SK-MEL-5 (cell line): ENCODE measurements at regions not wholly inside any gene's neighbourhood (a gene's known extent, or its start where the extent isn't known, plus 50 kb on each side); places are given as distances from the start of the nearest gene placed in this dataset.
A peak's percentile ranks its signal among the peaks of the same experiment; 100 is the strongest.
"Not testable (repeated sequence)": the region's sequence is repeated elsewhere in the genome, so short reads cannot be mapped to it uniquely, and the experiment has no call there.

Experiments
- DNase-seq: peaks from one replicate; pipeline ENCODE4 v3.0.0-alpha.2; 2016; ENCODE audit warnings: low read depth, low spot score
- in situ Hi-C: cut with HindIII; loops from 2 replicates; pipeline ENCODE4 v1.10.0; 2016; ENCODE audit warnings: low sequenced_read_pairs, high pct_unique_total_duplicates, low pct_unique_long_range_greater_than_20kb

- DNase-seq, in situ Hi-C loops: not testable (repeated sequence)
Measured at GRCh38 chr21:9769718-9770690, 751.4 kb upstream of the TPTE start.

- in situ Hi-C loops, DNase-seq: not testable (repeated sequence)
Measured at GRCh38 chr21:9771466-9772347, 749.7 kb upstream of the TPTE start.

GRCh38 chr21:9772348-9772672 lies 749.1 kb upstream of the TPTE start:
- no peak for DNase-seq
- in situ Hi-C loops: no loop called here

DNA sequence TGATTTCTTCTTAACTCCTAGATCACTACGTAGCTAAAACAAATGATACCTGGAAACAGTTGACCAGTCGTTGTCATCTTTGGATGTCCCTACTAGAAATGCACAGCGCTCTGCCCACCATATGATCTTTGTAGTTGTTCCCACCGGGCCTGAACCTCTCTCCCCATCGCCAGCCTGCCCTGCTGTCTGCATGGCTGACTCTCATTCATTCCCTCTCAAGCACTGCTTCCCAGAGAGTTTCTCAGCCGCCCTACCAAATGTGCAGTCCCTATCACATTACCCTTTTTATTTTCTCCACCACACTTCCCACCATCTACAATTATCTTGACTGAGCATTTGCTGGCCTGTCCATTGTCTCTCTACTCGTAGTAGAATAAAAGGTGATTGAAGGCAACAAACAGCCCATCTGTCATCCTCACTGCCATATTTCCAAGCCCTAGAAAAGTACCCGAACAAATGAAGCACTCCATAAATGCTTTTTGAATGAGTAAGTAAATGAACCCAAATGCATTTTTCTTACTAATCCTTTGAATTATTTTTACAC lies 748.4 kb upstream of the TPTE start:
- DNase-seq, in situ Hi-C loops: not testable (repeated sequence)

DNA sequence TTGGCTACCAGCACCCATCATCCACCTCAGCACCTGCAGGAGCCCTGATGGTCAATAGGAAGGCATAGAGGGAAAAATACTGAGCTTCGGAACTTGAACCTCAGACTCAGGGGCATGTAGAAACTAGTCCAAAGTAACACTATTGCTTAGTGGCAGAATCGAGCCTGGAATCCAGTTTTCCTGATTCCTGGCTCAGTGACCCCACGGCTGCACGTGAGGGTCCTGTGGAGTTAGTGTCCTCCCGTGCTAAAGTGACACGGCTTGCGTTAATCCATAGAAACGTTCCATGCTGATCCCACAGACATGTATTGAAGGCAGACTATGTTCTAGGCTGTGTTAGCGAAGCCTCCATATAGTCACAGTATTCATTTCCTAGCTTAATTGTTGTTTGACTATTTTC lies 747.0 kb upstream of the TPTE start:
- DNase-seq: no peak
- in situ Hi-C loops: no loop called here

- DNase-seq, in situ Hi-C loops: not testable (repeated sequence)
Measured at GRCh38 chr21:9774901-9775593, 746.3 kb upstream of the TPTE start.

DNA sequence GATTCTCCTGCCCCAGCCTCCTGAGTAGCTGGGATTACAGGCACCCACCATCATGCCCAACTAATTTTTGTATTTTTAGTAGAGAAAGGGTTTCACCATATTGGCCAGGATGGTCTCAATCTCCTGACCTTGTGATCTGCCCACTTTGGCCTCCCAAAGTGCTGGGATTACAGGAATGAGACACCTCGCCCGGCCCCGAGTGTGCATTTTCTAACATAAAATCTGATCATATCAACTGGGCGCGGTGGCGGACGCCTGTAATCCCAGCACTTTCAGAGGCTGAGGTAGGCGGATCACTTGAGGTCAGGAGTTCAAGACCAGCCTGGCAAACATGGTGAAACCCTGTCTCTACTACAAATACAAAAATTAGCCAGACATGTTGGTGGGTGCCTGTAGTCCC lies 745.5 kb upstream of the TPTE start:
- in situ Hi-C loops, DNase-seq: not testable (repeated sequence)

DNA sequence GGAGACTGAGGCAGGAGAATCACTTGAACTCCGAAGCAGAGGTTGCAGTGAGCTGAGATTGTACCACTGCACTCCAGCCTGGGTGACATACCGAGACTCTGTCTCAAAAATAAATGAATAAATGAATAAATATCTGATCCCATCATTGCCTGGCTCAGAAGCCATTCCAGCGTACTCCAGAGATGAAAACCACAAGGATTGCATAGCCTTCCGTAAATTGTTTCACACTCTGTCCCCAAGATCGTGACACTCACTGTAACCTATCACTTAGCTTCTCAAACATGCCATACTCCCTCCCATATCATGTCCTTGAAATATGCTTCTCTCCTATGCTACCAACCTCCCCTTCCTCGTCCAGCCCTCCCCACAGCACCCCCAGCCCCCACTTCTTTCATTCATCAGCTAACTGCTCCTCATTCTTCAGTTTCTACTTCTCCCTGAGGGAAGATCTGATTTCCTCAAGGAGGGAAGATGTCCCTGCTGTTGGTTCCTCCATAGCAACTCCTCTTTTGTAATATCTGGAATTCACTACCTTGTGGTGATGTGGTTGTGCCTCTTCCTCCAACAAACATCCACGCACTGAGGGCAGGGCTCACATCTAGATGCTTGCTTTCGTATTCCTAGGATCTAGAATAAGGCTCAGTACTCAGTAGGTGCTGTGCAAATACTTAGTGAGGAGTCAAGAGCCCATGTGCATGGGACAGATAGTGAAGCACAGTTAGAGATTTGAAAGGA lies 744.9 kb upstream of the TPTE start:
- DNase-seq, in situ Hi-C loops: not testable (repeated sequence)

- DNase-seq: peak; percentile 62
- in situ Hi-C loops: not testable (repeated sequence)
Measured at GRCh38 chr21:9778541-9778940, 742.8 kb upstream of the TPTE start.

- DNase-seq: no peak
- in situ Hi-C loops: no loop called here
Measured at GRCh38 chr21:9780441-9780937, 740.9 kb upstream of the TPTE start.

DNA sequence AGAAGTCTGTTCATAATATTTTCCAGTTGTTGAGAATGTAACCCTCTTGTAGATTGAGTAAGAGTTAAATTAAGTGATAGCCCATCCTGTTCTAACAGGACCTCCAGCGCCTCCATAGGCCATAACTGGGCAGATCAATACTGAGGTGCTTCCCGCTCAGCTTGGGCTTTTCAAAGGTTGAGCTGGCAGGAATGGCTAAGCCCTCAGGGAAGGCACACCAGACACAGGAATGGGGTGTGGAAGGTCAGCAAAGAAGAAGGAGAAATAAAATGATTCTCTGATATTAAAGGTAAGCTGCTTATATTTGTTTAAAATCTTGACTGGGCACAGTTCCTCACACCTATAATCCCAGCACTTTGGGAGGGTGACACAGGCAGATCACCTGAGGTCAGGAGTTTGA lies 737.8 kb upstream of the TPTE start:
- in situ Hi-C loops, DNase-seq: not testable (repeated sequence)

GRCh38 chr21:9784201-9784600 lies 737.2 kb upstream of the TPTE start:
- in situ Hi-C loops, DNase-seq: not testable (repeated sequence)

GRCh38 chr21:9786092-9786491 lies 735.3 kb upstream of the TPTE start:
- DNase-seq, in situ Hi-C loops: not testable (repeated sequence)

DNA sequence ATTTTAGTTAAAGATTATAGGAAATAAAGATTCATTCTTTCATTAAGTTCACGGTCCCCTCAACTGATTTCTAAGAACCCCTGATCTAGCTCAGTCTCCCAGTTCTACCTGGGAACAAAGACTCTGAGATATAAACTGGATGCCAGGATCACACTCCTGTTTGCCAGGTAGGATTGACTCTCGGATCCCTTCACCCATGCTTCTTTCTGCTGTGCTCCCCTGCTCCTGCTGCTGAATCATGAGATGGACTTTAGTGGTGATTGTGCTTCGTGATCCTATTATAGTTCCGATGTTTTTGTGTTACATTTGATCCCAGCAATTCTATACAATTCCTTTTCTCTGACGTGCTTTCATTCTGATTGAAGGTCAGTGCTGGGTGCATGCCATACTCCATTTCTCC lies 733.1 kb upstream of the TPTE start:
- DNase-seq, in situ Hi-C loops: not testable (repeated sequence)

GRCh38 chr21:9790354-9790753 lies 731.0 kb upstream of the TPTE start:
- DNase-seq, in situ Hi-C loops: not testable (repeated sequence)

GRCh38 chr21:9791453-9791852 lies 729.9 kb upstream of the TPTE start:
- in situ Hi-C loops, DNase-seq: not testable (repeated sequence)

- in situ Hi-C loops: not testable (repeated sequence)
- DNase-seq: peak; percentile 0
Measured at GRCh38 chr21:9795291-9795690, 726.1 kb upstream of the TPTE start.
